HepG2 (cell line): ENCODE measurements at regions not wholly inside any gene's neighbourhood (a gene's known extent, or its start where the extent isn't known, plus 50 kb on each side); places are given as distances from the start of the nearest gene placed in this dataset.

Source experiments
- ATAC-seq: fragments of 200-7000 bp; cut with Tn5 transposase; 3 replicates; pipeline ENCODE4 v1.9.1; 2020; ENCODE audit warnings: mild to moderate bottlenecking, moderate library complexity
- BruUV-seq: library from RNA; stranded (reverse); fragments of 400-500 nt; replicated peaks from 2 replicates; lab custom pipeline; 2021; lab: Mats Ljungman, UMichigan
- CTCF ChIA-PET: fragments of 300-600 bp; formaldehyde crosslinking; extraction: SDS; loops from one replicate; lab custom pipeline; 2021; ENCODE audit warnings: low total read pairs, inconsistent platforms, low intra/inter-chr PET ratio; lab: Yijun Ruan, JAX
- POLR2A ChIA-PET: fragments of 350-600 bp; sonication (Branson Sonifier 250); formaldehyde crosslinking; loops from one replicate; lab custom pipeline; 2020; ENCODE audit warnings: antibody characterized with exemption, inconsistent platforms; lab: Yijun Ruan, JAX
- DNase-seq: peaks from one replicate; pipeline ENCODE4 v3.0.0-alpha.2; 2015; ENCODE audit warnings: low spot score
- FAIRE-seq: peaks from 3 replicates; lab custom pipeline; 2011; peaks lifted over from hg19 to GRCh38; lab: Jason Lieb, UNC
- H2AFZ ChIP-seq: one replicate; pipeline ENCODE4 v1.6.1; 2011; ENCODE audit warnings: low read length, inconsistent platforms
- H3K27ac ChIP-seq: fragments of 300-600 bp; 3 replicates; pipeline ENCODE4 v1.8.0; 2011; ENCODE audit warnings: mixed run types, mild to moderate bottlenecking, mixed read lengths, low read length, inconsistent platforms; ENCODE audit not compliant: insufficient read depth; ENCODE audit errors: extremely low read length
- H3K27me3 ChIP-seq, 2 experiments: fragments of 200-600 bp in 1 of 2; 2 replicates in 1 of 2; 3 replicates in 1 of 2; pipeline versions ENCODE4 v1.6.0 to v1.8.0; 2011; ENCODE audit warnings: low read length in 2 of 2, mild to moderate bottlenecking in 2 of 2, moderate library complexity in 2 of 2, inconsistent platforms in 1 of 2; ENCODE audit not compliant: insufficient read depth in 2 of 2, control insufficient read depth in 1 of 2
- H3K36me3 ChIP-seq, 2 experiments: fragments of 200-600 bp in 1 of 2; replicated peaks in 1 of 2; 2 replicates in 1 of 2; 3 replicates in 1 of 2; pipeline versions ENCODE4 v1.5.1 to v1.8.0; 2011; ENCODE audit warnings: low read length in 2 of 2, inconsistent platforms in 1 of 2; ENCODE audit not compliant: insufficient read depth in 2 of 2, control insufficient read depth in 1 of 2
- H3K4me1 ChIP-seq: 2 replicates; pipeline ENCODE4 v1.5.1; 2012; ENCODE audit warnings: low read length, inconsistent platforms; ENCODE audit not compliant: insufficient read depth
- H3K4me2 ChIP-seq: 2 replicates; pipeline ENCODE4 v1.6.0; 2011; ENCODE audit warnings: low read depth, low read length, inconsistent platforms
- H3K4me3 ChIP-seq, 3 experiments: fragments of 200-600 bp in 1 of 3; sonication (generic), shearing (Covaris generic) in 1 of 3; replicated peaks in 1 of 3; 2 replicates each; pipeline ENCODE4 v1.5.1; 2011 to 2016; ENCODE audit warnings: low read length in 3 of 3, inconsistent platforms in 2 of 3, low read depth in 2 of 3, mild to moderate bottlenecking in 2 of 3, control low read depth in 1 of 3, mixed read lengths in 1 of 3; ENCODE audit not compliant: insufficient read depth in 1 of 3
- H3K79me2 ChIP-seq: one replicate; pipeline ENCODE4 v1.6.1; 2011; ENCODE audit warnings: low read length, inconsistent platforms; ENCODE audit not compliant: insufficient read depth
- H3K9ac ChIP-seq: 2 replicates; pipeline ENCODE4 v1.6.0; 2011; ENCODE audit warnings: mild to moderate bottlenecking, low read depth, low read length, inconsistent platforms; ENCODE audit not compliant: insufficient read depth
- H3K9me3 ChIP-seq: 2 replicates; pipeline ENCODE4 v1.5.1; 2012; ENCODE audit warnings: mild to moderate bottlenecking, low read length
- H4K20me1 ChIP-seq: 2 replicates; pipeline ENCODE4 v1.6.0; 2011; ENCODE audit warnings: inconsistent platforms, mild to moderate bottlenecking, low read length, moderate library complexity; ENCODE audit not compliant: insufficient read depth
- KDM6A ChIP-seq: IDR thresholded peaks from 2 replicates; pipeline ENCODE4 v1.6.1; 2016; ENCODE audit warnings: low read depth
- KLF11 ChIP-seq: IDR thresholded peaks from 2 replicates; pipeline ENCODE4 v1.6.1; 2016; ENCODE audit warnings: missing compliant biosample characterization
- PATZ1 ChIP-seq: sonication (generic); formaldehyde crosslinking; IDR thresholded peaks from 2 replicates; pipeline ENCODE4 v1.4.0; 2020; ENCODE audit warnings: missing genetic modification reagents
- TRIM22 ChIP-seq: fragments of 450-650 bp; IDR thresholded peaks from 2 replicates; pipeline ENCODE4 v1.6.1; 2017
- WIZ ChIP-seq: sonication (generic); formaldehyde crosslinking; IDR thresholded peaks from 2 replicates; pipeline ENCODE4 v1.5.1; 2020; ENCODE audit warnings: mild to moderate bottlenecking, missing genetic modification reagents
- YY1 ChIP-seq: IDR thresholded peaks from 2 replicates; pipeline ENCODE4 v1.6.1; 2011; ENCODE audit warnings: low read length, low read depth, moderate library complexity, mild to moderate bottlenecking; ENCODE audit not compliant: insufficient read depth, insufficient replicate concordance
- ZNF292 ChIP-seq: sonication (generic); formaldehyde crosslinking; IDR thresholded peaks from 2 replicates; pipeline ENCODE4 v1.8.1; 2022; ENCODE audit warnings: mild to moderate bottlenecking, low read depth, missing genetic modification reagents, borderline replicate concordance
- ZNF609 ChIP-seq: sonication (generic); formaldehyde crosslinking; IDR thresholded peaks from 2 replicates; pipeline ENCODE4 v1.4.0; 2020; ENCODE audit warnings: mild to moderate bottlenecking, missing genetic modification reagents, borderline replicate concordance
- in situ Hi-C: cut with HindIII; loops from 2 replicates; pipeline ENCODE4 v1.10.0; 2017; ENCODE audit warnings: low pct_unique_long_range_greater_than_20kb; ENCODE audit not compliant: extremely low pct_ligation_motif_present
- intact Hi-C: fragments of 100-400 bp; cut with micrococcal nuclease; formaldehyde crosslinking; loops from one replicate; pipeline ENCODE4 v1.10.0; 2022; ENCODE audit not compliant: unreplicated experiment
- TF ChIP-seq, protein P1 (sequence below): IDR thresholded peaks from 2 replicates; pipeline ENCODE4 v1.6.1; 2016; ENCODE audit warnings: low read depth, missing genetic modification reagents, missing compliant biosample characterization

- Histone ChIP-seq H3K27me3 (no peaks in the 10 kb centered on the region), H3K9ac (no peak overlapping the region), H3K4me1 (no peaks in the 10 kb centered on the region), H3K36me3 (no peaks in the 10 kb centered on the region), H3K4me3 (no peak overlapping the region), H3K9me3 (no peaks in the 10 kb centered on the region), H2AFZ (no peak overlapping the region), H4K20me1 (no peaks in the 10 kb centered on the region), H3K79me2 (no peaks in the 10 kb centered on the region), H3K4me2 (no peak overlapping the region), H3K27ac (no peak overlapping the region)
- no peak for ATAC-seq
- intact Hi-C loops: no loop called here
- no TSS peak for BruUV-seq
- in situ Hi-C loops: no loop called here
- DNase-seq: no peak
- ChIA-PET CTCF (no interaction called here), POLR2A (no interaction called here)
- FAIRE-seq: no peak
- TF ChIP-seq WIZ (no peak), KLF11 (CRISPR knock-in tag) (no peak), KDM6A (CRISPR knock-in tag) (no peak), YY1 (no peak), TRIM22 (no peak), PATZ1 (CRISPR knock-in tag) (no peak), ZNF292 (CRISPR knock-in tag) (no peak), ZNF609 (CRISPR knock-in tag) (no peak)
- TF ChIP-seq, protein P1, sequence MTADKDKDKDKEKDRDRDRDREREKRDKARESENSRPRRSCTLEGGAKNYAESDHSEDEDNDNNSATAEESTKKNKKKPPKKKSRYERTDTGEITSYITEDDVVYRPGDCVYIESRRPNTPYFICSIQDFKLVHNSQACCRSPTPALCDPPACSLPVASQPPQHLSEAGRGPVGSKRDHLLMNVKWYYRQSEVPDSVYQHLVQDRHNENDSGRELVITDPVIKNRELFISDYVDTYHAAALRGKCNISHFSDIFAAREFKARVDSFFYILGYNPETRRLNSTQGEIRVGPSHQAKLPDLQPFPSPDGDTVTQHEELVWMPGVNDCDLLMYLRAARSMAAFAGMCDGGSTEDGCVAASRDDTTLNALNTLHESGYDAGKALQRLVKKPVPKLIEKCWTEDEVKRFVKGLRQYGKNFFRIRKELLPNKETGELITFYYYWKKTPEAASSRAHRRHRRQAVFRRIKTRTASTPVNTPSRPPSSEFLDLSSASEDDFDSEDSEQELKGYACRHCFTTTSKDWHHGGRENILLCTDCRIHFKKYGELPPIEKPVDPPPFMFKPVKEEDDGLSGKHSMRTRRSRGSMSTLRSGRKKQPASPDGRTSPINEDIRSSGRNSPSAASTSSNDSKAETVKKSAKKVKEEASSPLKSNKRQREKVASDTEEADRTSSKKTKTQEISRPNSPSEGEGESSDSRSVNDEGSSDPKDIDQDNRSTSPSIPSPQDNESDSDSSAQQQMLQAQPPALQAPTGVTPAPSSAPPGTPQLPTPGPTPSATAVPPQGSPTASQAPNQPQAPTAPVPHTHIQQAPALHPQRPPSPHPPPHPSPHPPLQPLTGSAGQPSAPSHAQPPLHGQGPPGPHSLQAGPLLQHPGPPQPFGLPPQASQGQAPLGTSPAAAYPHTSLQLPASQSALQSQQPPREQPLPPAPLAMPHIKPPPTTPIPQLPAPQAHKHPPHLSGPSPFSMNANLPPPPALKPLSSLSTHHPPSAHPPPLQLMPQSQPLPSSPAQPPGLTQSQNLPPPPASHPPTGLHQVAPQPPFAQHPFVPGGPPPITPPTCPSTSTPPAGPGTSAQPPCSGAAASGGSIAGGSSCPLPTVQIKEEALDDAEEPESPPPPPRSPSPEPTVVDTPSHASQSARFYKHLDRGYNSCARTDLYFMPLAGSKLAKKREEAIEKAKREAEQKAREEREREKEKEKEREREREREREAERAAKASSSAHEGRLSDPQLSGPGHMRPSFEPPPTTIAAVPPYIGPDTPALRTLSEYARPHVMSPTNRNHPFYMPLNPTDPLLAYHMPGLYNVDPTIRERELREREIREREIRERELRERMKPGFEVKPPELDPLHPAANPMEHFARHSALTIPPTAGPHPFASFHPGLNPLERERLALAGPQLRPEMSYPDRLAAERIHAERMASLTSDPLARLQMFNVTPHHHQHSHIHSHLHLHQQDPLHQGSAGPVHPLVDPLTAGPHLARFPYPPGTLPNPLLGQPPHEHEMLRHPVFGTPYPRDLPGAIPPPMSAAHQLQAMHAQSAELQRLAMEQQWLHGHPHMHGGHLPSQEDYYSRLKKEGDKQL (CRISPR knock-in tag): no peak
Observed at GRCh38 chrX:148159796-148160195, 178.7 kb downstream of the FMR1NB start.
